Fibroblast of skin of left quadriceps (primary cell): ENCODE measurements at regions not wholly inside any gene's neighbourhood (a gene's known extent, or its start where the extent isn't known, plus 50 kb on each side); places are given as distances from the start of the nearest gene placed in this dataset.

Experiments used
- DNase-seq, 2 experiments: peaks; one replicate each; pipeline ENCODE4 v3.0.0-alpha.2; 2013; ENCODE audit warnings: low read depth in 2 of 2

DNA sequence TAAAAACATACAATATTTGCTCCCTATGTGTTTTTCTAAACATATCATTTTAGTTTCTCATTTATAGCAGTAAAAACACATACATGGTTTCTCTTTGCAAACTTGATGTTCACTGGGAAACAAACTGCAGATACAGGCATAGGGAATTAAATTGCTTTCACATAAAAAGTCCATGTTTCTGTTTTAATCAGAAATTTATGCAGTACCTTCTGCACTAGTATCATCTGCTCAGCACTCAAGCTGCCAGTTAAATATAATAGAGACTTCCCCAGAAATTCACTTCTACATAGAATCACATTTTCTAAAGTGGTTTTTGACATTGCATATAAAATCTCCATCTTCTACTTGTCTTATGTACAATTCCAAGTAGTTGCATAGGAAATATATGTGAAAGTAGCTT, 1107.3 kb upstream of the NRXN1 start:
- no peak for DNase-seq

DNA sequence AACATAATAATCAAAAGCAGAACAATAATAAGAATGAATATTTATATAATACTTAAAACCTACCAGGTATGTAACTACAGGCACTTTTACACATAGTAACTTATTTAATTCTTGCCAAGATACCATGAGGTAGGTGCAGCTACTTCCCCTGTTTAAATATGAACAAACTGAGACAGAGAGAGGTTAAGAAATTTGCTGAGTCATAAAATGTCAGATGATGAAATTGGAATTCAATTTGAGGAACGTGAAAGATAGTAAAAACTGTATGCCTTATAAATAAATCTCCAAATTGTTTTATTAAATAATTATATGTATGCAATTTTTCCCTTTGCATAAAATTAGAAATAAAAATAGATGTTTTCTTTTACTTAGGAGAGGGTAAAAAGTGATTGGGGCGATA, 1103.3 kb upstream of the NRXN1 start:
- no peak for DNase-seq

DNA sequence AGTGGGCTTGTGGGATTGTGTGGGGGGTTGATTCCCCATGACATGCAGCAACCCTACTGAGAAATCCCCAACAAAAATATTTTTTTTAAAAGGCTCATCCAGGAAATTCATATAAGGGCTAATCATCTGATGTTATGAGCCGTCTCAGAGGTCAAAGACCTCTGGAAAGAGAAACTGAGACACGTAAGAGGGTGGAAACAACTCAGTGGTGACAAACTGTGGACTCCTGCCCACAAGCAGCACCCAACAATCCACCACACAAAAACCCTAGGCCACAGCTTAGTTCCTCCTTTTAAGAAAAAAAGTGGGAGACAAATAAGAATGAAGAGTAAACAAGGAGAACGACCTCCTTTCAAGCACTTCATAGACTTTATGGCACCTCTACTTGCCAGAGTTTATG, 1096.1 kb upstream of the NRXN1 start:
- DNase-seq, result no peak

DNA sequence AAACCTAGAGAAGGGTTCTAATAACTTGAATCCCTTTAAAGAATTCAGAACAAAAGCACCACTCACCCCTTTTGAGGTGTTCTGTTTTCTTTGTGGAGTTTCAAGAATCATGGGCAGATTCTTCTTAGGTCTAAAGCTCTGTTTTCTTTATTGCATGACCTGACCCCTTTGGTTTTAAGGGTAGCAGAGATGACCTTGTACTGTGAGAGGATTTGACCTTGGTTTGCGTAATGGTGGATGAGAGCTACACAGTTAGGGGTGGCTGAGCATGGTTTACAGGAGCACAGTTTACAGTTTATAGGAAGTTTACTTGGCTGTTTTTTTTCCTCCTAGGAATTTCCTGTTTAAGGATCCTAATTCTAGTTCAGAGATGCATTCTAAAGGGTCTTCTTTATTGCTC, 1095.6 kb upstream of the NRXN1 start:
- DNase-seq, result no peak

DNA sequence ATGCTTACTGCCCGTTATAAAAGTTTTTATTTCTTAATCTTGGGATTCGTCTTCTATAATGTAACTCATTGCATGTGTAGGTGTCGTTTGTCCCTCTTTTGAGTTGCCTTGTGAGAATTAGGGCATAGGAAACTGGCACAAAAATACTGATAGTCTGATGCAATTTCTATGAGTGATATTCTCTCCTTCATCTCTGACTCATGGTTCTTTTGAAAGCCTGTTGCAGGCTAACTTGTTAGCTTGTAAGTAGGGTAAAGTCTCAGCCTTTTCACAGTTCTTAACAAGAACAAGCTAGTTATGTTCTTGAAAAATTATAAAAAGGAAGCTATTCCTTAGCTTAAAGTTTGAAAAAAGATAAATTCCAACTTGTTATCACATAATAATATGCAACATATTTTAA, 1085.4 kb upstream of the NRXN1 start:
- no peak for DNase-seq

DNA sequence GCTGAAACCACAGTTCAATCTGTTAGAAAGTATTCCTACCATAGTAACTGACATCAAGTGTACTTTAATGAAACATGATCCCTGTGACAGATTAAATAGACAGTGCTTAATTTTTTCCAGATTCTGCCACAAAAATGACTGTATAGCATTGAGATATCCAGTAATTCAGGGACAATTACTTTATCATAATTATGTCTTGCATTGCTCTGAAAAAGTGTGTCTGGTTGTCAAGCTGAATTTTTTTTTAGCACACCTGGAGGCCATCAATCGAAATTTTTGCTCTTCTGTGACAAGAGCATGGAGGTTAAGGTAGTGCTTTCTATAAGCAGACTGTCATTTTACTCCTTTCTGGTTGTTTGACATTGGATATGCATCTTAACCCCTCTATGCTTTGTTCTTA, 1083.8 kb upstream of the NRXN1 start:
- DNase-seq, result peak in 1 of 2 experiments; percentile 33

DNA sequence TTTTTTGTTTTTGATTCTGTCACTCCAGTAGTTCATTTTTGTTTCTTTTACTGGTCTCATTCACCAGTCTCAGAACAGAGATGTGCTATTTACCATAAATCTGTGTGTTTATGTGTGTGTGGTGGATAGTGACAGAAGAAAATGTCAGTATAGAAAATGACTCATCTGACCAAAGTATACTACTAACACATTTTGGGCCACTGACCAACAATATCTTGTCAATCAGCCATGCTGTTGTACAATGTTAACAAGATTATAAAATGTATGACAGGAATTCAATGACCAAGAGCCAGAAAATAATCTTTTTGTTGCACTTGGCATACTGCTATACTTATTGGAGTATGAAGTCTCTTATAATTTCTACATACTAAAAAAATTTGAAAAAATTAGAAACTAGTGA, 1081.4 kb upstream of the NRXN1 start:
- peak; percentile 66 to 73 for DNase-seq

DNA sequence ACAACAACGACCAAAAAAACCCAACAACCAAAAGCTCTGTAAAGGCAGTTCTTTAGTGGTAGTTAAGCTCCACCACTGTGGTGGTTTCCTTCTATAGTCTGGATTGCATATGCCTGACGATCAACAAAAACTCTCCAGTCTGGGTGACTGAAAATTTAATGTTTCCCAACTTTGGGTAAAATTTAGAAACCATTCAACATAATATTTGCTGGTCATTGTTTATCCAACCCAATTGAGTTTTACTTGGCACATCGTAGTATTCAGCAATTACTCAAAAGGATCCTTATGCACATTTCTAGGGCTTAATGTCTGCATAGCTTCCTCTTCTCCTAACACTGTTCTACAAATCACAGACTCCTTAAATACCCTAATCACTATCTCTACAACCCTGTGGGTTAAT, 1080.2 kb upstream of the NRXN1 start:
- DNase-seq, result no peak

DNA sequence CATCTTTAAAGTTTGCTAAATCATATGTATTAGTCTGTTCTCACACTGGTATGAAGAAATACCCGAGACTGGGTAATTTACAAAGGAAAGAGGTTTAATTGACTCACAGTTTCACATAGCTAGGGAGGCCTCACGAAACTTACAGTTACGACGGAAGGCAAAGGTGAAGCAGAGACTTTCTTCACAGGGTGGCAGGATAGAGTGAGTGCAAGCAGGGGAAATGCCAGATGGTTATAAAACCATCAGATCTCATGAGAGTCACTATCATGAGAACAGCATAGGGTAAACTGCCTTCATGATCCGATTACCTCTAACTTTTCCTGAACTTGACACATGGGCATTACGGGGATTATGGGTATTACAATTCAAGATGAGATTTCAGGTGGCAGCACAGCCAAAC, 1075.2 kb upstream of the NRXN1 start:
- no peak for DNase-seq

DNA sequence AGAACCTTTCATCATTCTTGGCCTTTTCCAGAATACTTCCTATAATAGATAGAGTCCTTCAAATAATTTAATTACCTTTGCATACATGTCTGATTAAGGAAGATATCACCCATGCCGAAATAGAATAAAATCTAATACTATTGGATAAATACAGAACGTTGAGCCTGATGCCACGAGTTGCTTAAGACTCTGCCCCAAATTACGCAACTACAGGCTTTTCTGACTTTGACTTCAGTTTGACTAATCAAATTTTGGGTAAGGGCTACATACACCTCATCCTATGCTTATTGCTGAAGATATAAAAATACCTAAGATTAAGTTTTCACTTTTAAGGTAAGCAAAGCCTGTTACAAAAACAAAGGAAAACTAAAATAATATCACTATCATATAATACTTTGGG, 1065.1 kb upstream of the NRXN1 start:
- no peak for DNase-seq

DNA sequence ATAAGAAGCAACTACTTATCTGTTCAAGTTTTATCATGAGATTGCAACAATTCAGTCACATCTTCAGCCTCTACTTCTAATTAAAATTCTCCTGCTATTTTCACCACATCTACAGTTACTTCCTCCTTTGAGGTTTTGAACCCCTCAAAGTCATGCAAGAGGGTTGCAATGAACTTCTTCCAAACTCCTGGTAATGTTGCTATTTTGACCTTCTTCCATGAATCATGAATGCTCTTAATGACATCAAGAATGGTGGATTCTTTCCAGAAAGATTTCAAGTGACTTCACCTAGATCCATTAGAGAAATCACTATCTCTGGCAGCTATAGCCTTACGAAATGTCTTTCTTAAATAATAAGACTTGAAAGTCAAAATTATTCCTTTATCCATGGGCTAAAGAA, 1052.8 kb upstream of the NRXN1 start:
- peak; percentile 20 to 27 for DNase-seq

DNA sequence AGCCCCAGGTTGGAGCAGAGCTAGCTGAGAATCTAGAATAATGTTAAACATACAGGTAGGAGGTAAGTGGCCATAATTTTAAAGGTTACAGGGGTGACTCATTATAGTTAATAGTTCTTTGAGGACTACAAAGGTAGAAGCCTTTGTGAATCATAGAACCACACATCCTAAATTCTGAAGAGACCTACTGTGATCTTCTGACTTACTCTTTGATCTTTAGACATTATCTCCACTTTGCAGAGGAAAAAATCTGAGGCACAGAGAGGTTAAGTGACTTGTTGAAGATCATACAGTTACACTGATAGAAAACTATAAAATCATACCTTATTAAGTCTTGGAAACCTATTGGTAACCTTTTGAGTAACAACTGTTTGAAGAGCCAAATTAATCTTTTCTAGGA, 1051.3 kb upstream of the NRXN1 start:
- no peak for DNase-seq

DNA sequence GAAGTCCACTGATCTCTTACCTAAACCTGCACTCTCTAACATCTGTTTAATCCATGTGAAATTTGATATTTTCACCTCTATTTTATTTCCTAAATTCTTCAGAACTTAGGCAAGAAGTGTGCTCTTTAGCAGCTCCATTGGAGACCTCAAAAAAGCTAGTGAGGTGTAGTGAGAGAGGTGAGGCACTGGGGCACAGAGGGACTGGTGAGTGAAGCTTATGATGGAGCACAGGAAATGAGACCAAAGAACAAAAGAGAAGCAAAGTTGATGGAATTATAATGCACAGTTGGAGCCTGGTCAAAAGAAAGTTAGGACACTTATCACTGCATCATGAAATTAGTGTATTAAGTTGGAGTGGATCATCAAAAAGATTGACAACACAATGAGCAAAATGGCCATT, 1050.7 kb upstream of the NRXN1 start:
- DNase-seq, result no peak

DNA sequence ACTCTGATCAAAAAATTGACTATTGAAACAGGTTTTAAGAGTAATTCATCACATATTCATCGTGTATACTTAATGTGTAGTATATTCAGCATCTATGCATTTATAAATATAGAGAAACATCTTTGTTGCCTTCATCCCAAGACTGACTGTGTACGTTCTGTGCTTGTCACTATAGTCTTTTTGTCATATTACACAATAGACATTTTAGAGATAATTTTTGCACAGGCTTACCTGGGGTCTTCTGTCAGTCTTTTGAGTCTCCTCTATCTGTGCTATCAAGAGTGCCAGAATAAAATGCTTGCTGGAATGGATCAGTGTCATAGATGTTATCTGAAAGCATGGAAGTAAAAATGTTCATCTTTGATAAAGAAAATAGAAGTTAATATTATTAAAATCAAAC, 1047.7 kb upstream of the NRXN1 start:
- no peak for DNase-seq

DNA sequence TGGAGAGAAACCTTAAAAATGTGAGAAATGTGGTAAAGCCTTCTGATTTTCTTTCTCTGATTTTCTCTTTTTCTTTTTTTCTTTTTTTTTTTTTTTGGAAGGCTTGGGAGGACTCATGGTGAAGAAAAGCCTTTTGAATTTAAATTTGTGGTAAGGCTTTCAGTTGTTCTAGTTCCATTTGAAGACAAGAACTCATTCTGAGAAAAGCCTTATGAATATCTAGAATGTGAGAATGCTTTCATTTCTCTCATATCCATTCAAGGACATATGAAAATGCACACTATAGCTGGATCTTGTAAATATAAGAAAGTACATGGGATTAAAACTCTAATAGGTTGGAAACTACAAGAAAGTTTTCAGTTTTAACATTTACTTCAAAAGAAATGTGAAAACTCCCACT, 1045.2 kb upstream of the NRXN1 start:
- DNase-seq, result no peak

DNA sequence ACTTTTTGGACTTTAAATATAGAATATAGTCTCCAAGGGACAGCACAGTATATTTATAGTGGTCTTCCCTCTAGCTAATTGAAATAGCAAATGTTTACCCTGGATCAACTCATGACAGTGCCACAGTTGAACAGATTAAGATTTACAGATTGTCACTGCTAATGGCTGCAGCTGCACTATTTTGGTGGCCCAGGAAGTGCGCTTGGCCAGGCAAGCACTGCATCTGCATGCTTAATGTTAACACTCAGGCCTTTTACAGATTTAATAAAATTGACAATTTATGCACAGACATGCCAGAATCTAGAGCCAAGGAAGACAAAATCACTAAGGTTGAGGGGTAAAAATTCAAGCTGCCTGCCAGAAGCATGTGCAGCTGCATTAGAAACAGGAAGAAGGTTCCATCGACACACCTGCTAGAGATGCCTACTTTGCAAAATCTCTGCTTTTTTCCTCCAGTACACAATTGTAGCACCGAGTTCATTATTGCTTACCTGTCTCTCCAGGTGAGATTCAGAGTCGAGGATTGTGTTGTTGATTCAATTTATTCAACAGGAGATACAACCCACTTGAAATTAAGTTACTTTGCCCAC, 1042.3 kb upstream of the NRXN1 start:
- DNase-seq, result no peak

DNA sequence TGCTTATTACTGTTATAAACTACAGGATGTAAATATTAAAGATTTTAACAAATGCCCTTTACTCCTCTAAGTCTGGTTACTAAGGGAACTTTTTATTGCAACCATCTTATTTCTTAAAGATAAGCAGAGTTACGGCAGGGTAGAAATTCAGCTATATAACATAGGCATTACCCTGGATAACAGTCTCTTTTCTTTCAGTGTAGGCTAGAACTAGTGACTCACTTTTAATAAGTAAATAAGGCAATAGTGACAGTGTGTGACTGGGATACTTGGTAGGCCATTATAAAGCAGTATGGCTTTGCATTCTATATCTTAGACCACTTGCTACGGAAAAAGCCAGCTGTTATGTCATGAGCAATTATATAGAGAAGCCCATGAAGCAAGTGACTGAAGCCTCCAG, 1041.0 kb upstream of the NRXN1 start:
- DNase-seq, result no peak

DNA sequence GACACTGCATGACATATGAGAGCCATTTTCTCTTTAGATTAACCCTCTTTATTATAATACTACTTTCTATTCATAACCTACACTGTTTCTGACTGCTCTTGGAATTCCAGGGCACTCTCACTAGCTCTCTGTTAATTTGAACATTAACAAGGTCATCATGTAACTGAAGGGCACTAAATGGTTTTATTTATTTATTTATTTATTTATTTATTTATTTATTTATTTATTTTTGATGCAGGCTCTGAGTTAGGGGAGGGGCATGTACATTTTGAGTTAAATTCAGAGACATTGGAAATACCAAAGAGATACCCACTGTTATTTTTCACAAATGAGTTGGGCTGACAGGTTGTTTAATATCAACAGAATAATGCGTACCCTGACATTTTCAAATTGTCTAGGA, 1038.7 kb upstream of the NRXN1 start:
- DNase-seq, result no peak

DNA sequence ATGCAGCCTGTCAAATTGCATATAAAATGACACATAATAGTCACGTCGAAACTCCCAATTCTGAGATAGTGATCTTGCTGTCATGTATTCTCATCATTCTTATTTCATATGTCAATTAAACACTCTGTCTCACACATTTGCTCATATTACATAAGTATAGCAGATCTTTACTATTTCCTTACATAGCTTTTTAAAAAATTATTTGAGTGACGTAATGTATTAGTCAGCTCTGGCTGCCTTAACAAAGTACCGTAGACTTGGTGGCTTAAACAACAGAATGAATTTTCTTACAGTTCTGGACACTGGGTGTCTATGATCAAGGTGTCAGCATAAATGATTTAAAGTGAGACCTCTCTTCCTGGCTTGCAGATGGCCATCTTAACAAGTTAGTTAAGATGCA, 1032.3 kb upstream of the NRXN1 start:
- DNase-seq, result no peak

DNA sequence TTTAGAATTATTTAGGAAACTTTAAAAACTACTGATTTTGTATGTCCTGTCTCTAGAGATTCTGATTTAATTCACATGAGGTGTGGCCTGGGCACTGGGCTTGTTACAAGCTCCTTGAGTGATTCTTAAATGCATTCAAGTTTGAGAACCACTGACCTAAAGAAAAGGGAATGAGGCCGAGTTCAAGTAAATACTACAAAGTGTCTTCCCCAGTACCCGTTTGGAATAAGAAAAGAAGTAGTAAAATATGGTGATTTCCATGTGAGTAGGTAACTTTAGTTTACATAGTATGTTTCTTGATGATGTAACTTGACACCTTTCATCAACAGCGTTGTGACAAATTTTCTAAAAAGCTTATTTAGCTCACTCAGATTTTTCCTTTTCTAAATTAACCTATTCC, 1022.9 kb upstream of the NRXN1 start:
- no peak for DNase-seq

DNA sequence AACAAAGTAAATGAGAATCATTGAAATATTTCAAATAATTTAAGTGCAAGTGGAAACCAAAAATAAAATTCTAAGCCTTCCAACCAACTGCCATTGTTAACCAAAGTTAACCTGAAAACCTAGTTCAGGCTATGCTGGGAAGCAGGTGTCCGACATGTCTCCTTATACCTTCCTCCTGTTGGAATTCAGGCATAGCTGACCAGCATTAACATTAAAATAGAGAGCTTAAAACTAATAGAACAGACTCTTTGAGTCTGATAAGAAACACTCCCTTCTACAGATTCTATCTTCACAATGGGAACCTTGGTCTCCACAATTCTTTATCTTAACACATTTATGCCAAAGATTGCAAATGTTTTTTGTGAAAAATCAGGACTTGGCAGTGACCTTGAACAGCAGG, 1004.9 kb upstream of the NRXN1 start:
- DNase-seq, result no peak

DNA sequence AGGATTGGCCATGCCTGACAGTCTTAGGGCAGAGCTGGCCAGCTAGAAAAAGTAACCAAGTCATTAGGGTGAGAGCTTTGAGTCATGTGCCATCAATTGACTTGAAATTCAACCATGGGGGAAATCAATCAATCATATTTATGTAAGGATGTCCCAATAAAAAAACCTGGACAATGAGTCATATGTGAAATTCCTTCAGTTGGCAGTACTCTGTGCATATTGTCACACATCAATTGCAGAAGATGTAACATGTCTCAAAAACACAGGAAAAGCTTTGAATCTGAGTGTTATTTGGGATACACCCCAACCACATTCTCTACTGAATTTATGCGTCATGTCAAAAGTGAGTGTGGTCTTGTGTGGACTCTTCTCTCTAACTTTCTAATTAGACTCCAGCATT, 1004.1 kb upstream of the NRXN1 start:
- no peak for DNase-seq

DNA sequence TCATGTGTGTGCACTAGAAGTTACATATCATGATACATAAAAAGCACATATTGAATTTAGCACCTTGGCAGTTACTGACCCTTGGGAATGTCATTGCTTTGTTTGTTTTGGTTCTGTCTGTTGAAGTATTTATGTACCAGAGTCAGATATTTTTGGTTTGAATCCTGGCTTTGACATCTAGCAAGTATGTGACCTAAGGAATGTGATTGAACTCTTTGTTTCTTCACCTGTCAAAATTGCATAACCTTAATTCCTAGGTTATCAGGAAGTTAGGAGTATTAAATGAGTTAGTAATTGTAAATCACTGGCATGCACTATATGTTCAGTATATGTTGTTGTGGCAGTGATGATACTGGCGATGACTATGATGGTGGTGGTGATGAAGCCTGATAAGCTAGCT, 1003.5 kb upstream of the NRXN1 start:
- DNase-seq, result no peak

DNA sequence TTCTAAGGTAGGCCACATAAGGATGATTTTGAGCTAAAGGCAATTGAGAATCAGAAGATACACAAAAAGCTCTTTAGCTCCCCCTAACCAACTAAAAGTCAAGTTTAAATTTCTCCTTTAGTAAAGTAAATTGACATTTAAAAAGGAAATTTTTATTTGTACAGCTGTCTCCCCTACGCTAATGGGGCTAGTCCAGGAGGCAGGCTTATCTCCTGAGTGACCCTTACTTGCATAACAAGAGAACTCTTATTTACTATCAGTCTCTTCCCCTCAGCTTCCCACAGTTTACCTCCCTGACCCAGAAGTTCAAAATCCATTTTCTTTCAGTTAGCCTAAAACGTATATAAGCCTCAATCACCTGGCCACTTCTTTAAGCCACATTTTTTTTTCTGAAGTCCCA, 1002.8 kb upstream of the NRXN1 start:
- DNase-seq, result no peak

DNA sequence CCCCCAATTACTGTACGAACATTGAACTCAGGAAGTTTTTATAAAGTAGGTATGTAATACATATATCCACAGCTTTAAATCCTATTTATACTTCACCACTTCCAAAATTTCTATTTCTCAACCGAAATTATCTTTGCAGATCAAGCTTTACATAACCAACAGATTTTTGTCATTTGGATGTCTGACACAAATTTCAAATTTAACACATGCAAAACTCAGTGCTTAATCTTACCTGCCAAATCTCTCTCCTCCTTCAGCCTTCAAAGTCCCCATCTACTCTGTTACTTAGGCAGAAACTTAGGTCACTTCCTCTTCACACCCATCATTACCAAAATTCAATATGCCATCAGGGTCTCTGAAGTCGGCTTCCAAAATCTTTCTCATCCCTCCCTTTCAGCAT, 990.1 kb upstream of the NRXN1 start:
- DNase-seq, result no peak
